Ishikawa (cell line): ENCODE measurements at regions not wholly inside any gene's neighbourhood (a gene's known extent, or its start where the extent isn't known, plus 50 kb on each side); places are given as distances from the start of the nearest gene placed in this dataset.

Source experiments
- CEBPB ChIP-seq: IDR thresholded peaks from 2 replicates; pipeline ENCODE4 v1.6.1; 2012
- CREB1 ChIP-seq: IDR thresholded peaks from 2 replicates; pipeline ENCODE4 v1.6.1; 2012; ENCODE audit warnings: low read depth
- EGR1 ChIP-seq: IDR thresholded peaks from 2 replicates; pipeline ENCODE4 v1.6.1; 2012
- EP300 ChIP-seq: IDR thresholded peaks from 2 replicates; pipeline ENCODE4 v1.6.1; 2012; ENCODE audit warnings: borderline replicate concordance
- FOXM1 ChIP-seq: IDR thresholded peaks from 2 replicates; pipeline ENCODE4 v1.6.1; 2012; ENCODE audit warnings: low read depth, borderline replicate concordance
- NFIC ChIP-seq: IDR thresholded peaks from 2 replicates; pipeline ENCODE4 v1.6.1; 2012
- RAD21 ChIP-seq: IDR thresholded peaks from 2 replicates; pipeline ENCODE4 v1.6.1; 2012; ENCODE audit warnings: low read depth
- TAF1 ChIP-seq: IDR thresholded peaks from 2 replicates; pipeline ENCODE4 v1.6.1; 2012; ENCODE audit warnings: low read depth, mild to moderate bottlenecking
- TCF12 ChIP-seq: IDR thresholded peaks from 2 replicates; pipeline ENCODE4 v1.6.1; 2012; ENCODE audit warnings: low read depth
- TEAD4 ChIP-seq: IDR thresholded peaks from 2 replicates; pipeline ENCODE4 v1.6.1; 2012
- YY1 ChIP-seq: IDR thresholded peaks from 2 replicates; pipeline ENCODE4 v1.6.1; 2012; ENCODE audit warnings: low read depth
- ZBTB7A ChIP-seq: IDR thresholded peaks from 2 replicates; pipeline ENCODE4 v1.6.1; 2012; ENCODE audit warnings: low read depth
- TF ChIP-seq, protein P1 (sequence below): IDR thresholded peaks from 2 replicates; pipeline ENCODE4 v1.6.1; 2012
- TF ChIP-seq, protein P2 (sequence below): IDR thresholded peaks from 2 replicates; pipeline ENCODE4 v1.6.1; 2012; ENCODE audit warnings: low read depth, mild to moderate bottlenecking
- TF ChIP-seq, protein P3 (sequence below): IDR thresholded peaks from 2 replicates; pipeline ENCODE4 v1.6.1; 2012

DNA sequence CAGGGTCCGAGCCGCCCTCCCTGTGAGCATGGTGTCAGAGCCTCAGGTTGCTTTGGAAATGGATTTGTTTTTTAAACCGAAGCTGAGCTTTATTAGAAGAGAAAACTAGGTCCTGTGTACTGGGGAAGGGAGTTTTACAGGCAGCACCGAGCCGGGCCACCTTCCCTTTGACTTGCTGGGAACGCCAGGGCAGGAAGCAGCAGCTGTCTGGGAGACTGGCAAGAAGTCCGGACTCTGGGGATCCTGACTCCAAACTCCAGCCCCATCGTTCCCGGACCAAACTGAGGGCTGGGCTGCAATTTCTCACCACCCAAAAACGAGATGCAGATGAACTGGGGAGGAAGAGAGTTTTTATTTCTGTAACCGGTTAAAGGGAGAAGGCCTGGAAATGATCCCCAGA, 214.9 kb upstream of the KCNG1 start:
- TF ChIP-seq, protein P1, sequence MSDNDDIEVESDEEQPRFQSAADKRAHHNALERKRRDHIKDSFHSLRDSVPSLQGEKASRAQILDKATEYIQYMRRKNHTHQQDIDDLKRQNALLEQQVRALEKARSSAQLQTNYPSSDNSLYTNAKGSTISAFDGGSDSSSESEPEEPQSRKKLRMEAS, result no peak
- TF ChIP-seq, protein P2, sequence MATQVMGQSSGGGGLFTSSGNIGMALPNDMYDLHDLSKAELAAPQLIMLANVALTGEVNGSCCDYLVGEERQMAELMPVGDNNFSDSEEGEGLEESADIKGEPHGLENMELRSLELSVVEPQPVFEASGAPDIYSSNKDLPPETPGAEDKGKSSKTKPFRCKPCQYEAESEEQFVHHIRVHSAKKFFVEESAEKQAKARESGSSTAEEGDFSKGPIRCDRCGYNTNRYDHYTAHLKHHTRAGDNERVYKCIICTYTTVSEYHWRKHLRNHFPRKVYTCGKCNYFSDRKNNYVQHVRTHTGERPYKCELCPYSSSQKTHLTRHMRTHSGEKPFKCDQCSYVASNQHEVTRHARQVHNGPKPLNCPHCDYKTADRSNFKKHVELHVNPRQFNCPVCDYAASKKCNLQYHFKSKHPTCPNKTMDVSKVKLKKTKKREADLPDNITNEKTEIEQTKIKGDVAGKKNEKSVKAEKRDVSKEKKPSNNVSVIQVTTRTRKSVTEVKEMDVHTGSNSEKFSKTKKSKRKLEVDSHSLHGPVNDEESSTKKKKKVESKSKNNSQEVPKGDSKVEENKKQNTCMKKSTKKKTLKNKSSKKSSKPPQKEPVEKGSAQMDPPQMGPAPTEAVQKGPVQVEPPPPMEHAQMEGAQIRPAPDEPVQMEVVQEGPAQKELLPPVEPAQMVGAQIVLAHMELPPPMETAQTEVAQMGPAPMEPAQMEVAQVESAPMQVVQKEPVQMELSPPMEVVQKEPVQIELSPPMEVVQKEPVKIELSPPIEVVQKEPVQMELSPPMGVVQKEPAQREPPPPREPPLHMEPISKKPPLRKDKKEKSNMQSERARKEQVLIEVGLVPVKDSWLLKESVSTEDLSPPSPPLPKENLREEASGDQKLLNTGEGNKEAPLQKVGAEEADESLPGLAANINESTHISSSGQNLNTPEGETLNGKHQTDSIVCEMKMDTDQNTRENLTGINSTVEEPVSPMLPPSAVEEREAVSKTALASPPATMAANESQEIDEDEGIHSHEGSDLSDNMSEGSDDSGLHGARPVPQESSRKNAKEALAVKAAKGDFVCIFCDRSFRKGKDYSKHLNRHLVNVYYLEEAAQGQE, result no peak
- no peak for TF ChIP-seq NFIC
- TF ChIP-seq CEBPB, result no peak
- TF ChIP-seq CREB1, result no peak
- TF ChIP-seq TCF12, result no peak
- no peak for TF ChIP-seq ZBTB7A
- TF ChIP-seq, protein P3, sequence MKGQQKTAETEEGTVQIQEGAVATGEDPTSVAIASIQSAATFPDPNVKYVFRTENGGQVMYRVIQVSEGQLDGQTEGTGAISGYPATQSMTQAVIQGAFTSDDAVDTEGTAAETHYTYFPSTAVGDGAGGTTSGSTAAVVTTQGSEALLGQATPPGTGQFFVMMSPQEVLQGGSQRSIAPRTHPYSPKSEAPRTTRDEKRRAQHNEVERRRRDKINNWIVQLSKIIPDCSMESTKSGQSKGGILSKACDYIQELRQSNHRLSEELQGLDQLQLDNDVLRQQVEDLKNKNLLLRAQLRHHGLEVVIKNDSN, result no peak

DNA sequence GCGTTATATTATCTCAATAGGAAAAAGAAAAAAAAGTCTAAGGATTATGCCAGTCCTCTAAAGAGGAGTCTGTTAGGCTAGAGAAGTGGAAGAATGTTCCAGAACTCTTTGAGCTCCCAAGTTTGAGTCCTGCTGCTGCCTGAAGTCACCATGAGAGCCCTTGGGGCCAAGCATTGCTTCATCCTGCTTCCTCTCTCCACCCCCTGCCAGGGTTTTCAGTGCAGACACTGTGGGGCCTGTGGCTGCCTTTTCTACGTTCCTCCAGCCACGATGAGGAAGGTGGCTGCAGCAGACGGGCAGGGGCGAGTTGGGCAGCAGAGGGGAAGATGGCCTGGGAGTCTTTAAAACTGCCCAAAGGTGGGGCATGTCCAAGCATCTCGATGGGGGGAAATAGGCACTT, 214.4 kb upstream of the KCNG1 start:
- TF ChIP-seq TAF1 (no peak), TCF12 (no peak)
- TF ChIP-seq, protein P3, result no peak

DNA sequence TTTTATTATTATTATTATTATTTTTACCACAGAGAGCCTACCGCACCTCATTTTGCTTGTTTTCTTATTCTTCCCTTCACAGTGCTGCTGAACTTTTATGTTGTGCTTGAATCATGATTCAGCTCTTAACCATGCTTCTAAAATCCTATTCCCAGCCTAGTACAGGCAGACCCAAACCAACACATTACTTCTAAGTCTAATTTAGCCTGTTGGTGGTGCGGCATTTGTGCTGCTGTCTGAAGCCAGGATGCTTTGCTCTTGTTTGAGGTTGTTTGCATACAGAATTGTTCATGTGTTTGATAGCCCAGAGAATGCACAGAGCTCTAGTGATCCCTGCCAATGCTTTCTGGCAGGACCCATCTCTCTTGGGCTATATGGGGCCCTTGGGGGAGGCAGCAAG, 213.5 kb upstream of the KCNG1 start:
- TF ChIP-seq TAF1, result no peak
- no peak for TF ChIP-seq NFIC
- TF ChIP-seq, protein P1, result no peak
- no peak for TF ChIP-seq TCF12
- no peak for TF ChIP-seq EP300
- TF ChIP-seq, protein P2, result no peak
- TF ChIP-seq RAD21, result no peak
- TF ChIP-seq, protein P3, result no peak
- TF ChIP-seq TEAD4, result no peak
- TF ChIP-seq YY1, result no peak
- no peak for TF ChIP-seq FOXM1
- TF ChIP-seq CREB1, result no peak
- TF ChIP-seq EGR1, result no peak

DNA sequence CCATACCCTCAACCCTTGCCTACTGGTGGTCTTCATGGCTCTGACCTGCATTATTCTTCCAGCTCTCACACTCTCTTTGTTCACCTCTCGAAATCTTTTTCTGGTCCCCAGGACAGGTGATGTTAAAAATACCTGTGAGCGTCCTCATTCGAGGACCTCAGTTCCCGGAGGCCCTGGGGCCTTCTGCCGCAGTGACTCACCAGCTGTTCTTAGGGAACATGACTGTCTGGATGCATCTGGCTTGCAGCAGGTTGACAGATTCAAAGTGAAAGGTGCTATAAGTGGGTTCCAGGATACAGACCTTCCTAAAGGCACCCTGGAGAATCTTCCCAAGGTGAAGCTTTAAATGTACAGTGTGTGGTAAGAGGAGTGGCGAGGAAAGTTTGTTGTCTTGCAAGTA, 210.4 kb upstream of the KCNG1 start:
- TF ChIP-seq TAF1, result no peak
- no peak for TF ChIP-seq NFIC
- TF ChIP-seq, protein P1, result no peak
- TF ChIP-seq YY1, result no peak
- no peak for TF ChIP-seq TEAD4
- TF ChIP-seq CREB1, result no peak
- TF ChIP-seq FOXM1, result no peak
- TF ChIP-seq RAD21, result no peak
- TF ChIP-seq CEBPB, result no peak
- TF ChIP-seq, protein P2, result no peak
- no peak for TF ChIP-seq EGR1
- no peak for TF ChIP-seq TCF12

DNA sequence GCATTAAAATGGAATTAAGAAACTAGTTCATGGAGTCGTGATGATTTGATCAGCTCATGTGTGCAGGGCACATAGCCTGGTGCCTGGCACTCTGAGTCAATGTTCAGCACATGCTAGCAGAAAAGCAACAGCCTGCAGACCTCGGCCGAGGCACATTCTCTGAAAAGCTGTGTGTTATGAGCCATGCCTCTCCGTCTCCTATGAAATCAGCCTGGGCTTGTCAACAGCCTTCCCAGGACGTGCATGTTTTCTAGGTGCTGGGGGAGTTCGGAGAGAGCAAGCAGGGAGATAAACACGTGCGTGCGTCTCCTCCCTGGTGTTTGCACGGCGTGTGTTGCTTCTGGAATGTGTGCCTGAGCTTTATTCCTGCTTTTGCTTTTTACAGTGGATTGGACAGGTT, 207.8 kb upstream of the KCNG1 start:
- TF ChIP-seq TCF12 (no peak), RAD21 (no peak)
